ENCODE measurements at regions not wholly inside any gene's neighbourhood (a gene's known extent, or its start where the extent isn't known, plus 50 kb on each side); places are given as distances from the start of the nearest gene placed in this dataset.

DNA sequence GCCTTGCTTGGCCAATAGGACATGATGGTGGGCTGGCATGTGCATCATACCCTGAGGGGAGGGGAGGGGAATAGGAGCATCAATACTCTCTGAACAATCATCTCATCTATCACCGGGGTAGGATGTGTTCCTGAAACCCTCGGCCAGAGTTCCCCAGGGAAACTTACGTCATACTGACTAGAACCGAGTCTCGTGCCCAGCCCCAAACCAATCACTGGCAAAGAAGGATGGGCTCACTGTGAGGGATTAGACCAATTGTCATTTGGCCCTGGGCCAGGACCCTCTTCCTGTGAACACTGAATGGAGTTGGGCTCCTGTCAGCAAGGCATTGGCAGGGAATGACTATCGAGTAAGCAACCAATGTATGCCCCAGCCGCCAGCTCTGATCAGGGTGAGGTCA is 261.5 kb downstream of the MYCN start:
- TF ChIP-seq EZH2 (IDR thresholded peaks at IDR 0.05; ENCODE audit: borderline replicate concordance, insufficient read depth, low read length, poor library complexity, severe bottlenecking) (no peak), SMC3 (conservative IDR thresholded peaks at IDR 0.05; ENCODE audit: poor library complexity) (no peak), RAD21 (conservative IDR thresholded peaks at IDR 0.05) (no peak)
- TF ChIP-seq, protein P1, sequence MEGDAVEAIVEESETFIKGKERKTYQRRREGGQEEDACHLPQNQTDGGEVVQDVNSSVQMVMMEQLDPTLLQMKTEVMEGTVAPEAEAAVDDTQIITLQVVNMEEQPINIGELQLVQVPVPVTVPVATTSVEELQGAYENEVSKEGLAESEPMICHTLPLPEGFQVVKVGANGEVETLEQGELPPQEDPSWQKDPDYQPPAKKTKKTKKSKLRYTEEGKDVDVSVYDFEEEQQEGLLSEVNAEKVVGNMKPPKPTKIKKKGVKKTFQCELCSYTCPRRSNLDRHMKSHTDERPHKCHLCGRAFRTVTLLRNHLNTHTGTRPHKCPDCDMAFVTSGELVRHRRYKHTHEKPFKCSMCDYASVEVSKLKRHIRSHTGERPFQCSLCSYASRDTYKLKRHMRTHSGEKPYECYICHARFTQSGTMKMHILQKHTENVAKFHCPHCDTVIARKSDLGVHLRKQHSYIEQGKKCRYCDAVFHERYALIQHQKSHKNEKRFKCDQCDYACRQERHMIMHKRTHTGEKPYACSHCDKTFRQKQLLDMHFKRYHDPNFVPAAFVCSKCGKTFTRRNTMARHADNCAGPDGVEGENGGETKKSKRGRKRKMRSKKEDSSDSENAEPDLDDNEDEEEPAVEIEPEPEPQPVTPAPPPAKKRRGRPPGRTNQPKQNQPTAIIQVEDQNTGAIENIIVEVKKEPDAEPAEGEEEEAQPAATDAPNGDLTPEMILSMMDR (IDR thresholded peaks at IDR 0.05; ENCODE audit: poor library complexity, severe bottlenecking): no peak
